ENCODE measurements at regions not wholly inside any gene's neighbourhood (a gene's known extent, or its start where the extent isn't known, plus 50 kb on each side); places are given as distances from the start of the nearest gene placed in this dataset.

- no peak for TF ChIP-seq EZH2 (IDR thresholded peaks at IDR 0.05; ENCODE audit: borderline replicate concordance, low read depth, low read length, severe bottlenecking)
- TF ChIP-seq JUN (IDR thresholded peaks at IDR 0.05; ENCODE audit: borderline replicate concordance, insufficient read depth, insufficient read length, low read depth), result no peak
- TF ChIP-seq, protein P1, sequence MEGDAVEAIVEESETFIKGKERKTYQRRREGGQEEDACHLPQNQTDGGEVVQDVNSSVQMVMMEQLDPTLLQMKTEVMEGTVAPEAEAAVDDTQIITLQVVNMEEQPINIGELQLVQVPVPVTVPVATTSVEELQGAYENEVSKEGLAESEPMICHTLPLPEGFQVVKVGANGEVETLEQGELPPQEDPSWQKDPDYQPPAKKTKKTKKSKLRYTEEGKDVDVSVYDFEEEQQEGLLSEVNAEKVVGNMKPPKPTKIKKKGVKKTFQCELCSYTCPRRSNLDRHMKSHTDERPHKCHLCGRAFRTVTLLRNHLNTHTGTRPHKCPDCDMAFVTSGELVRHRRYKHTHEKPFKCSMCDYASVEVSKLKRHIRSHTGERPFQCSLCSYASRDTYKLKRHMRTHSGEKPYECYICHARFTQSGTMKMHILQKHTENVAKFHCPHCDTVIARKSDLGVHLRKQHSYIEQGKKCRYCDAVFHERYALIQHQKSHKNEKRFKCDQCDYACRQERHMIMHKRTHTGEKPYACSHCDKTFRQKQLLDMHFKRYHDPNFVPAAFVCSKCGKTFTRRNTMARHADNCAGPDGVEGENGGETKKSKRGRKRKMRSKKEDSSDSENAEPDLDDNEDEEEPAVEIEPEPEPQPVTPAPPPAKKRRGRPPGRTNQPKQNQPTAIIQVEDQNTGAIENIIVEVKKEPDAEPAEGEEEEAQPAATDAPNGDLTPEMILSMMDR (IDR thresholded peaks at IDR 0.05; ENCODE audit: extremely low read depth in 1 of 2, insufficient read depth in 1 of 2, low read depth in 1 of 2, low read length in 2 of 2), result no peak
- TF ChIP-seq POLR2A (IDR thresholded peaks at IDR 0.05; ENCODE audit: low read depth, low read length), result no peak
- TF ChIP-seq POLR2AphosphoS5 (IDR thresholded peaks at IDR 0.05; ENCODE audit: insufficient read depth, low read depth, low read length), result no peak
- no peak for TF ChIP-seq MYC (IDR thresholded peaks at IDR 0.05; ENCODE audit: low read depth, low read length)
- no peak for TF ChIP-seq MAX (IDR thresholded peaks at IDR 0.05; ENCODE audit: insufficient read depth, insufficient read length)
- no peak for TF ChIP-seq GATA2 (IDR thresholded peaks at IDR 0.05; ENCODE audit: insufficient read depth, insufficient read length, low read depth, low read length)
- no peak for TF ChIP-seq FOS (IDR thresholded peaks at IDR 0.05; ENCODE audit: borderline replicate concordance, insufficient read depth, low read length)
Observed at GRCh38 chr5:2669913-2670312, 81.6 kb downstream of the IRX2 start.

Data from endothelial cell of umbilical vein (primary cell).